ENCODE measurements at regions not wholly inside any gene's neighbourhood (a gene's known extent, or its start where the extent isn't known, plus 50 kb on each side); places are given as distances from the start of the nearest gene placed in this dataset.
A peak's percentile ranks its signal among the peaks of the same experiment; 100 is the strongest.

DNA sequence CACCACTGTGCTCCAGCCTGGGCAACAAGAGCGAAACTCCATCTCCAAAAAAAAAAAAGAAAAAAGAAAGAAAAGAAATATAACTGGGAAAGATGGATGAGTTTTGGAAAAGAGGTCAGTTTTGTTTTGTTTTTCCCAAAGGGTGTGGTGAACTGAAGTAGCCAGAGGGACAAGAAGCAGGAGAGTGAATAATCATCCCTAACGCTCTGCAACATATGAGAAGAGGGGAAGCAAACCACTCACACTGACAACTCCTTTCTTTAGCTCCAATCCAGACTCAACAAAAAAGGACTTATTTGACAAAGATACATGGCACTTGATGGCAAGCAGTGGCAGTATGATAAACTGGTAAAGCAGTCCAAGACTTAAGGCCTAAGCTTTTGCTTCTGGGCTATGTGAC is 176.1 kb upstream of the HMHB1 start:
- H3K36me3 ChIP-seq (ENCODE audit: control insufficient read depth in 2 of 3, insufficient read depth in 3 of 3, low read length in 3 of 3): no peaks in the 10 kb centered on the region
- H3K27ac ChIP-seq (ENCODE audit: low read depth in 2 of 2, low read length in 2 of 2): no peak overlapping the region
- no peaks in the 10 kb centered on the region for H3K27me3 ChIP-seq (ENCODE audit: control insufficient read depth, insufficient read depth, low read length)
- no peaks in the 10 kb centered on the region for H3K4me1 ChIP-seq (ENCODE audit: control insufficient read depth in 2 of 3, insufficient read depth in 2 of 3, low read depth in 1 of 3, low read length in 3 of 3)
- no peak overlapping the region for H3K4me3 ChIP-seq (ENCODE audit: low read length in 3 of 3)
- no peak for FAIRE-seq
- DNase-seq: no peak
- no peak overlapping the region for H3K9ac ChIP-seq (ENCODE audit: low read length in 3 of 3)
- H3K9me3 ChIP-seq (ENCODE audit: control insufficient read depth in 2 of 3, insufficient read depth in 1 of 3, low read length in 3 of 3): no peaks in the 10 kb centered on the region
- no peak for TF ChIP-seq CTCF (IDR thresholded peaks at IDR 0.05; ENCODE audit: borderline replicate concordance, extremely low read depth, insufficient read depth)
- intact Hi-C loops (cut with DNase I): no loop called here

DNA sequence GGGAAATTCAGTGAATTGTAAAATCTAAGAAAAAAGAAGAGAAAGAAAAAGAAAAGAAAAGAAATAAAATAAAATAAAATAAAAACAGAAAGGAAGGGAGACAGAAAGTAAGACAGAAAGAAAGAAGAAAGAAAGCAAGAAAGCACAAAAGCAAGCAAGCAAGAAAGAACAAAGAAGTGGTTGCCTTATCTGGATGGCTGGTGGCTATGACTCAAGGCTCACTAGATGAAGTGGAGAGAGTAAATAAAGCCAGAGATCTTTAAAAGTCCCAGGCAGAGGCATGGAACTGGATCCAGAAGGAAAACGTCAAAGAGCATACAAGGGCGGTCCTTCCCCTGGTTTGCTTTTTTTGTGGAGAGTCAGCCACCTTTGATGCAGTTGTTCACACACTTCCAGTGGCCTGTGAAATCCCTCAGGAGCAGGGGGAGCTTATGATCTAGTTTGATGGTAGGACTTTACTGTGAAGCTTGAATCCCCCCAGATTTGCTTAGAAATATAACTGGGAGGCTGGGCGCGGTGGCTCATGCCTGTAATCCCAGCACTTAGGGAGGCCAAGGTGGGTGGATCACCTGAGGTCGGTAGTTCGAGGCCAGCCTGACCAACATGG is 176.7 kb upstream of the HMHB1 start:
- intact Hi-C loops (cut with DNase I): no loop called here
- H3K4me1 ChIP-seq (ENCODE audit: control insufficient read depth in 2 of 3, insufficient read depth in 2 of 3, low read depth in 1 of 3, low read length in 3 of 3): no peaks in the 10 kb centered on the region
- no peak overlapping the region for H3K27ac ChIP-seq (ENCODE audit: low read depth in 2 of 2, low read length in 2 of 2)
- no peaks in the 10 kb centered on the region for H3K9me3 ChIP-seq (ENCODE audit: control insufficient read depth in 2 of 3, insufficient read depth in 1 of 3, low read length in 3 of 3)
- H3K36me3 ChIP-seq (ENCODE audit: control insufficient read depth in 2 of 3, insufficient read depth in 3 of 3, low read length in 3 of 3): no peaks in the 10 kb centered on the region
- no peak overlapping the region for H3K9ac ChIP-seq (ENCODE audit: low read length in 3 of 3)
- DNase-seq (peak in 1 of 5 donors; percentile 34), FAIRE-seq (no peak)
- H3K4me3 ChIP-seq (ENCODE audit: low read length in 3 of 3): no peak overlapping the region
- TF ChIP-seq CTCF (IDR thresholded peaks at IDR 0.05; ENCODE audit: borderline replicate concordance, extremely low read depth, insufficient read depth): no peak
- H3K27me3 ChIP-seq (ENCODE audit: control insufficient read depth, insufficient read depth, low read length): no peaks in the 10 kb centered on the region

DNA sequence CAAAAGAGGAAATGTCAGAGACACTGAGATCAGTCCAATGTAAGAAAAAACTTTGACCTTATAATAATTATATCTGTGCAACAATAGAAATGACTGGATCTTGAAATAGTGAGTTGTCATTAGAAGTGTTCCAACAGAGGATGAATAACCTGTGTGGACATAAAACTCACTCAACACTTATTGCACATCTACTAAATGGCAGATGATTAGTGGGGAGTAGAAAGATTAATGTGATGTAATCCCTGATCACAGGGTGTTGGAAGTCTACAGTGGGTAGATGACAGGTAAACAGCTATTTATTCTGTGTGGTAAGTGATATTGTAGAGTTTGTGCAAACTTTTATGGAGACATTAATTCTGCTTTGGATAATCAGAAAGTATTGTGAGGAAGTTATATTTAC is 177.3 kb upstream of the HMHB1 start:
- intact Hi-C loops (cut with DNase I): no loop called here
- H3K27ac ChIP-seq (ENCODE audit: low read depth in 2 of 2, low read length in 2 of 2): no peak overlapping the region
- TF ChIP-seq CTCF (IDR thresholded peaks at IDR 0.05; ENCODE audit: borderline replicate concordance, extremely low read depth, insufficient read depth): no peak
- H3K4me3 ChIP-seq (ENCODE audit: low read length in 3 of 3): no peak overlapping the region
- no peaks in the 10 kb centered on the region for H3K27me3 ChIP-seq (ENCODE audit: control insufficient read depth, insufficient read depth, low read length)
- FAIRE-seq: no peak
- no peak for DNase-seq
- no peaks in the 10 kb centered on the region for H3K4me1 ChIP-seq (ENCODE audit: control insufficient read depth in 2 of 3, insufficient read depth in 2 of 3, low read depth in 1 of 3, low read length in 3 of 3)
- no peaks in the 10 kb centered on the region for H3K36me3 ChIP-seq (ENCODE audit: control insufficient read depth in 2 of 3, insufficient read depth in 3 of 3, low read length in 3 of 3)
- no peak overlapping the region for H3K9ac ChIP-seq (ENCODE audit: low read length in 3 of 3)
- no peaks in the 10 kb centered on the region for H3K9me3 ChIP-seq (ENCODE audit: control insufficient read depth in 2 of 3, insufficient read depth in 1 of 3, low read length in 3 of 3)

Data from kidney (tissue), 13 donors.